Panc1 (cell line): ENCODE measurements at regions not wholly inside any gene's neighbourhood (a gene's known extent, or its start where the extent isn't known, plus 50 kb on each side); places are given as distances from the start of the nearest gene placed in this dataset.

Experiments
- CTCF ChIP-seq: fragments of 450-650 bp; IDR thresholded peaks from 2 replicates; pipeline ENCODE4 v1.5.1; 2017; ENCODE audit warnings: mild to moderate bottlenecking
- POLR2AphosphoS5 ChIP-seq: IDR thresholded peaks from 2 replicates; pipeline ENCODE4 v1.6.1; 2012; ENCODE audit warnings: mild to moderate bottlenecking, low read depth, low read length, moderate library complexity

- TF ChIP-seq POLR2AphosphoS5: no peak
- no peak for TF ChIP-seq CTCF
Measured at GRCh38 chr5:167243463-167243862, 1048.0 kb upstream of the WWC1 start.
